IPS-NIHi11 (cell line): ENCODE measurements at regions not wholly inside any gene's neighbourhood (a gene's known extent, or its start where the extent isn't known, plus 50 kb on each side); places are given as distances from the start of the nearest gene placed in this dataset.
"Not testable (repeated sequence)": the region's sequence is repeated elsewhere in the genome, so short reads cannot be mapped to it uniquely, and the experiment has no call there.

ENCODE experiments used
- DNase-seq: peaks from one replicate; pipeline ENCODE4 v3.0.0; 2012; ENCODE audit warnings: mixed read lengths, low spot score

DNA sequence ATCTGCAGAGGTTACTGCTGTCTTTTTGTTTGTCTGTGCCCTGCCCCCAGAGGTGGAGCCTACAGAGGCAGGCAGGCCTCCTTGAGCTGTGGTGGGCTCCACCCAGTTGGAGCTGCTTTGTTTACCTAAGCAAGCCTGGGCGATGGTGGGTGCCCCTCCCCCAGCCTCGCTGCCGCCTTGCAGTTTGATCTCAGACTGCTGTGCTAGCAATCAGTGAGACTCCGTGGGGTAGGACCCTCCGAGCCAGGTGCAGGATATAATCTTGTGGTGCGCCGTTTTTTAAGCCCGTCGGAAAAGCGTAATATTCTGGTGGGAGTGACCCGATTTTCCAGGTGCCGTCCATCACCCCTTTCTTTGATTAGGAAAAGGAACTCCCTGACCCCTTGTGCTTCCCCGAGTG lies 211.4 kb downstream of the BTBD3 start:
- DNase-seq = not testable (repeated sequence)

- DNase-seq = not testable (repeated sequence)
Measured at GRCh38 chr20:12129532-12129931, 211.8 kb downstream of the BTBD3 start.

- DNase-seq = no peak
Measured at GRCh38 chr20:12130781-12131180, 213.1 kb downstream of the BTBD3 start.

- DNase-seq = no peak
Measured at GRCh38 chr20:12133553-12133952, 215.9 kb downstream of the BTBD3 start.

DNA sequence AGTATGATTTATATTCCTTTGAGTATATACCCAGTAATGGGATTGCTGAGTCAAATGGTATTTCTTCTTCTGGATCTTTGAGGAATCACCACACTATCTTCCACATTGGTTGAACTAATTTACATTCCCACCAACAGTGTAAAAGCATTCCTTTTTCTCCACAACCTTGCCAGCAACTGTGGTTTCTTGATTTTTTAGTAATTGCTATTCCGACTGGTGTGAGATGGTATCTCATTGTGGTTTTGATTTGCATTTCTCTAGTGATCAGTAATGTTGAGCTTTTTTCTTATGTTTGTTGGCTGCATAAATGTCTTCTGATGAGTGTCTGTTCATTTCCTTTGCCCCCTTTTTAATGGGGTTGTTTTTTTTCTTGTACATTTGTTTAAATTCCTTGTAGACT lies 228.3 kb downstream of the BTBD3 start:
- DNase-seq = not testable (repeated sequence)

DNA sequence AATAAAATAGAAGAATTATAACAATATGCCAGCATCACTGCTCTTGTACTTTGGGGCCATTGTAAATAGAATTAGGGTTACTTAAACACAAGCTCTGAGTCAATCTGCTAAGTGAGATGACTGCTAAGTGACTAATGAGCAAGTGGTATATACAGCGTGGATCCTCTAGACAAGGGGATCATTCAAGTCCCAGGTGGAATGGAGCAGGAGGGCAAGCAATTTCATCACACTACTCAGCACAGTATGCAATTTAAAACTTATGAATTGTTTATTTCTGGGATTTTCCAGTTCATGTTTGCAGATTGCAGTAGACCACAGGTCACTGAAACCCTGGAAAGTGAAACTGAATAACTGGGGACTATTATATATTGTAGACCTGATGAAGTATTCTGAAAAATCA lies 235.3 kb downstream of the BTBD3 start:
- DNase-seq = no peak

- no peak for DNase-seq
Measured at GRCh38 chr20:12153628-12154027, 235.9 kb downstream of the BTBD3 start.

GRCh38 chr20:12156252-12156651 lies 238.6 kb downstream of the BTBD3 start:
- no peak for DNase-seq

DNA sequence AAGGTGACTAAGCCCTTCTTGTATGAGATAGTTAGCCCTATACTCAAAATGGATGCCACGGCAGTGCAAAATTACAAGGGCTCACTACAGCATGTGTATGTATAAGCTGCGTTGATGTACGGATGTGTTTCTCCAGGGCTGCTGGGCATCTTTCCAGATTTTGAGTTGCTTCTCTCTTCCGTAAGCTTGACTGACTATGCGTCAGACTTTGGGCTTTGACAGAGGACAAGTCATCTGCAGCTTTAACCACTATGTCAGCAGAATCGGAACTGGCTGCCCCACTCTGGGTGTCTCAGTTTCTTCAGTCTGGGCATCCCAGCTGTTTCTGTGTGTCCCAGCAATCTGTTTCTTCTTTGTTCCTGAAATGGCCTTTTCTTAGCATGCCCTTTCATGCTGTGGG lies 241.6 kb downstream of the BTBD3 start:
- DNase-seq = no peak

- no peak for DNase-seq
Measured at GRCh38 chr20:12161734-12162133, 244.0 kb downstream of the BTBD3 start.

DNA sequence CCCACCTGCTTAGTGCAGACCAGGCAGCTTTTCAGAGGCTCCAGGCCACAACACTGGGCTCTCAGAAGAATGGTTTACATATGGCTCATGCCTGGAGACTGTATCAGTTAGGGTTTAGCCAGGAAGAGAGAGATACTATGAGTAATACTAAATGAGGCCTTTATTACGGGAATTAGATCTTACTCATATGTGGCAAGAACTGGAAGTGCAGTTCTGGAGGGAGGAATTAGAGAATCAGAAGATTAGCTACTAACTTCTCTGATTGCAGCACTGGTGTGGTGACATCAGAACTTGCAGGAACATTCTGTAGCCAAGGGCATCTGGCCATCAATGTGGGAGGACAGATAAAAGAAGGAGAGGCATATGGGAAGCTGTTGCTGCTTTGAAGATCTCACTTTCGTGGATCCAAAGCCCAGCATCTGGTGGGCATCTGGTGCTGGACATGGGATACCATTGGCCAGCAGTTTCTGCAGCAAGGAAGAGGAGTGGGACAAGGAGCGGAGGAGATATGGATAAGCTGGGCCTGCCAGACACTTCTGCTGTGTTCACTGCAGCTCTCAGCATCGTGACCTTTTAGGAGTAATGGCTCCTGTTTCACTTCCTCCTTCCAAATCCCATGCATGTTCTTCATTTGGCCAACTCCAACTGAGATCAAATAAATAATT lies 248.5 kb downstream of the BTBD3 start:
- no peak for DNase-seq

DNA sequence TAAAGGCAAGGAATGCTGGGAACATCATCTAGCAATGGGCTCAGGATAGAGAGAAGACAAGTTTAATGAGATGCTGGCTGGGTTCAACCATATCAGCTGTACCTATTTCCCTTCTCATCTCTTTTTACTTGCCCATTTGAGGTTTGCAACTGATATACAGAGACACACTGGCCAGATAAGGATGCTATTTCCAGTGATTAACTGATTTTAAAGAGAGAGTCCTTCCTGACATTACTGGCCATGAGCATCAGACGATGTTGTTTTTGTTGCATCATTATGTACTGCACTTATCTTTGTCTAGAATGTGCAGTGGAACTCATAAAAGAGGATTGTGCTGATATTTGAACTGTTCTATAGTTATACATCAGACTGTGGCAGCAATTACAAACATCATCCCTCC lies 252.7 kb downstream of the BTBD3 start:
- DNase-seq = no peak

DNA sequence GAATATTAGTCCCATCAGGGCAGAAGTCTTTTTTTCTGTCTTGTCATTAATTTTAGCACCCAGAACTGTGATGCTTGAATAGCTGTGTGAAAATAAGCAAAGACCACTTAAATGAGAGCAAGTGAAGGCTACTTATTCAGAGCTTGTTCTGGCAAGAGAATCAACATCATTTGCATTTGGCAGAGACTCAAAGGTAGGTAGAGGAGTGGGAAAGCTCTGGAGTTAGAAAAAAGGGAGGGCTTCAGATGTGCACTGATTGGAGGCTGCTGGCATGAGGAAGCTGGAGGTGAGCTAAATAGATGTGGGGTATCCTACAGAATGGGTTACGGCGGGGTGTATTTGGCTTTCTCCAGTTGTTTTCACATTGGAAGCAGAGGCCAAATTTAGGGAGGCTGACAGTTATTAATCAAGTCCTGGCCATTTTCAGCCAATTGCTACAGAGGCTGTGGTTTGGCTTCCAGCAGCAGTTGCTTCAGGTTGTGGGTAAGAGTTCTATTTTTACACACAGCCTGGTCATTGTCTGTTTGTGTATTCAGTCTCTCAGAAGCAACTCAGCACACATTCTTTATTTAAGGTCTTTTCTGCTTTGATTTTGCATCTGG lies 254.3 kb downstream of the BTBD3 start:
- DNase-seq = no peak

DNA sequence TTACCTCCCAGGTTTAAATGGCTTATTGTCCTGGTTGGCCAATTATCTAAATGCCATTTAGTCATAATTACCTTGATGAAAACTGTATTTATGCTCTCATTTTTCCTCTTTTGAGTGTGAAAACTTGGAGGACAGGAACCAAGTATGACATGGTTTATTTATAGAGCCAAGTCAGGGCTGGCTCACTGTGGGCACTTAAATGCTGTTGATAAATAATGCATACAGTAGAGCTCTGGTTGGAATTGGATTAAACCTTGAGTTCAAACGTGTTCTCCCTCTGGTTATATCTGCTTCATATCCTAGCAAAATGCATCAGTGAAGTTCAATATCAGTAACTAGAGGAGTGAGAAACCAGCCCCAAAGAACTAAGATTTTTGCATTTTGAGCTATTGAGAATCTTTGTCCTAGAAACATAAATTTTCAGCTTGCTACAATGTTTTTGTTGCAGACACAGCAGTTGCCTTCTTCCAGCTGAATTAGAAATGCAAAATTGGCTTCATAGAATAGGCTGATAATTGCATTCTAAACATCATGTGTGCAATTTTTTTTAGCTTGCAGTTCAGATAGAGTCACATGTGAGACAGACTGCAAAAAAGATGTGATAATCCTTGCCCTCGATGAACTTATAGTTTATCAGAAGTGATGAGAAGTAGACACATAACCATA lies 255.8 kb downstream of the BTBD3 start:
- DNase-seq = no peak

- no peak for DNase-seq
Measured at GRCh38 chr20:12175538-12175937, 257.8 kb downstream of the BTBD3 start.

DNA sequence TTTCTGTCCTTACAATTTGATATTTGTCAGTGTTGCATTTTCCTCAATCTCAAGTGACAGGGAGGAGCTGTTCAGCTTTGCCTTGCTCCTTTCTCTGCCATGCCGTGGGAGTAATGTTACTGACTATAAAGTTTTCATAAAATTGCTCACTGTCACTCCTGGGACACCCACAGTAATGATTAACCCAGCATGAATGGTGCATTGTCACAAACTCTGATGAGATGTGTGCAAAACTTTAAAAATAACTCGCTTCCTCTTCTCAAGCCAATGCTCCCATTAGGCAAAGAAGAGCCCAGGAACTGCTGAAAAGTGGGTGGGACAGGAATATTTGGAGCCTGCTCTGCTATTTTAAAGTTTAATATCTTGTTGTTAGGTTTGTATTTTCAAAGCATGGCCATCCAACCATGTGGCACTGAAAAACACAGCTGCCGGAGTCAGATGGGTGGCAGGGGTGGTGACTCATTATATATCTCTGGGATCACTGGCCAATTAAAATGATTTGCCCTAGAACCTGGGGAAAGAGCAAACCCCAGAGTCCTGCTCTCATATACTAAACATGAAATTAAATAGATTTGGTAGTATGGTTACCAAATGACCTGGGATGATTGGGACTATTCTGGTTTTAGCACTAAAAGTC lies 260.1 kb downstream of the BTBD3 start:
- no peak for DNase-seq

DNA sequence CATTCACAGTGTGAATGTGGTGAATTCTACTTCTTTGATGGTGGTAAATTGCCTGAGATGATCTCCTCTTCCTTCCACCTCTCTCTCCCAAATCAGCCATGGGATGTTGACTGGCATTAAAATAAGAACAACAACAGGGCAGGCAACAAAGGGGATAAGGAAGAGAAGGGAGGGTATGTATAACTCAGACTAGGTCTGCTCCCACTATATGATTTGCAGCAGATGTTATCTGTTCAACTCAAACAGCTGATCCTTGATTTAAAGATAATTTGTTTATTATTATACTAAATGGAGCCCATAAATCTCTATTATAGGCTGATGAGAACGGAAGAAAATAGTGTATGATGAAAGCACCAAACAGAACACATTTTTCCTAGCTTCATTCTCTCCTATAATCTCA lies 262.0 kb downstream of the BTBD3 start:
- no peak for DNase-seq

DNA sequence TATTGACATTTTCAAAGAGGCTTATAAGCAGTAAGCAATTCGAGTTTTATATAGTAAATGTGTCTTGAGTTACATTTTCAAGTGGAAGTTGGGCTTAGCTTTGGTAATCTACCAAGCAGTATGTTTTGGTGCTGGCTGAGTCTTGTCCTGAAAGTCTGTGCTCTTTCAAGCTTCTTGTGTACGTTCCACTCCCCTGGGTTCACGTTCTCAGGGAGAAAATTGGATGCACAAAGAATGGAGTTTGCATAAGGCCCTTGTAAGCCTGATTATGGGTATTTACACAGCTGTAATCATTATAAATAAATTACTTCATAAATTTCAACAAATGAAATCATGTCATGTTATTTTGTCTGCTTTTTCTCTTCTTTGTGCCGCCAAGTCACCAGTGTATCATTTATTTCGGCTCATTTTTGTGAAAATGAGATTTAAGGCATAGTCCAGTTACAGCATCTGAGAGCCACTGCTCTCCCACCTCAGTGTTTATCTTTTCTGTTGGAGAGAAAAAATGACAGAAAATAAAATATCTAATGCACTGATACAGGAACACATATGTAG lies 262.5 kb downstream of the BTBD3 start:
- DNase-seq = no peak

- no peak for DNase-seq
Measured at GRCh38 chr20:12198281-12198680, 280.6 kb downstream of the BTBD3 start.

- DNase-seq = no peak
Measured at GRCh38 chr20:12199703-12200102, 282.0 kb downstream of the BTBD3 start.

GRCh38 chr20:12201289-12201991 lies 283.7 kb downstream of the BTBD3 start:
- DNase-seq = no peak

GRCh38 chr20:12203399-12203798 lies 285.7 kb downstream of the BTBD3 start:
- DNase-seq = no peak
